ENCODE measurements at regions not wholly inside any gene's neighbourhood (a gene's known extent, or its start where the extent isn't known, plus 50 kb on each side); places are given as distances from the start of the nearest gene placed in this dataset.

GRCh38 chr12:111093428-111094142, 173.2 kb upstream of the MYL2 start:
- TF ChIP-seq CTCF (IDR thresholded peaks at IDR 0.05): no peak
- TF ChIP-seq POLR2AphosphoS5 (IDR thresholded peaks at IDR 0.05): no peak
